MM.1S (cell line): ENCODE measurements at regions not wholly inside any gene's neighbourhood (a gene's known extent, or its start where the extent isn't known, plus 50 kb on each side); places are given as distances from the start of the nearest gene placed in this dataset.

Experiments used
- CTCF ChIP-seq: fragments of 300-600 bp; sonication (generic); IDR thresholded peaks from 2 replicates; pipeline ENCODE4 v1.5.1; 2016; ENCODE audit warnings: antibody characterized with exemption, low read length, mixed read lengths
- EZH2 ChIP-seq: fragments of 300-600 bp; sonication (generic); optimal IDR thresholded peaks from 2 replicates; pipeline ENCODE3; 2017; ENCODE audit warnings: low read depth, mild to moderate bottlenecking, antibody characterized with exemption, low read length, mixed read lengths

- TF ChIP-seq EZH2 (no peak), CTCF (no peak)
Observed at GRCh38 chr21:15978215-15978738, 248.5 kb downstream of the USP25 start.
